H7 (cell line): ENCODE measurements at regions not wholly inside any gene's neighbourhood (a gene's known extent, or its start where the extent isn't known, plus 50 kb on each side); places are given as distances from the start of the nearest gene placed in this dataset.

ENCODE experiments used
- DNase-seq: peaks from one replicate; pipeline ENCODE4 v3.0.0; 2012
- H3K27me3 ChIP-seq: 2 replicates; pipeline ENCODE4 v1.6.0; 2011; ENCODE audit warnings: mild to moderate bottlenecking, low read length; ENCODE audit not compliant: control insufficient read depth, insufficient read depth
- H3K36me3 ChIP-seq: replicated peaks from 2 replicates; pipeline ENCODE4 v1.5.1; 2011; ENCODE audit warnings: low read length; ENCODE audit not compliant: control insufficient read depth, insufficient read depth
- H3K4me3 ChIP-seq: 2 replicates; pipeline ENCODE4 v1.5.1; 2011; ENCODE audit warnings: low read depth, mild to moderate bottlenecking, control low read depth, low read length, moderate library complexity; ENCODE audit not compliant: insufficient read depth

- no peak overlapping the region for H3K4me3 ChIP-seq
- no peak for DNase-seq
- H3K36me3 ChIP-seq: no peaks in the 10 kb centered on the region
- H3K27me3 ChIP-seq: no peaks in the 10 kb centered on the region
Measured at GRCh38 chr2:126766295-126766968, 110.5 kb downstream of the GYPC start.

GRCh38 chr2:126766969-126767296 is 111.0 kb downstream of the GYPC start:
- Histone ChIP-seq H3K36me3 (no peaks in the 10 kb centered on the region), H3K4me3 (no peak overlapping the region), H3K27me3 (no peaks in the 10 kb centered on the region)
- DNase-seq: no peak

DNA sequence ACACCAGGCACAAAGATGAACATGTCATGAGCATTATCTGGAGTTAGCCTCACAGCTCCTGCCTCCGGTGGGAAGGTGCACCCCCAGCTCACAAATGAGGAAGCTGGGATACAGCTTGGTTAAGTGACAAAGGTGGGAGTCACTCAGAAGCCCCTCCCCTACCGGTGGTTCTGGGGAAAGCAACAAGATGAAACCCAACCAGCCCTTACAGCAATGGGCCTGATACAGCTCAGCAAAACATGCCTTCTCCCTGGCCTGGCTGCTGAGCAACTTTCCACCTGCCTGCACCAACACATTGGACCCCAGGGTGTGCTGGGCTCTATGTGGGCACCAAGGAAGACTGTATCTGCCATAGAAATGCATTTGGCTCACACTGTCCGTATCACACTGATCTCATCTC is 113.2 kb downstream of the GYPC start:
- DNase-seq: peak; percentile 56
- Histone ChIP-seq H3K27me3 (no peaks in the 10 kb centered on the region), H3K4me3 (no peak overlapping the region), H3K36me3 (no peaks in the 10 kb centered on the region)

DNA sequence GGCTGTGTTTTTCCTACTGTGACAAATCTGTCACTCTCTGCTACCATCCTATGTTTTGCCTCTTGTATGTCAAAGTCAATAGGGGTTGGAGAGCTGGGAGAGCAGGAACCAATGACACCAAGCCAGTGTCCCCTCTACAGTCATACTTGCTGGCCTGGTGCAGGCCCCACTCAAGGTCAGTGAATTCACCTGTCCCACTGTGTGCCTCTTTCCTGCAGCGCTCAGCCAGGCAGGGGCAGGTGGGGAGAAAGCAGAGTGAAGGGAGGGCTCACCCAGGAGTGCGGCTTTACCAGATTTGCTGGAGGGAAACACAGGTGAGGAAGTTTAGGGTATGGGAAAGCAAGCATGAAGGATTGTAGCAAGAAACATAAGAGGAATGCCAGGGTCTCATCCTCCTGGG is 114.5 kb downstream of the GYPC start:
- H3K4me3 ChIP-seq: no peak overlapping the region
- DNase-seq: no peak
- H3K27me3 ChIP-seq: no peaks in the 10 kb centered on the region; the same call in 1 of the 2 replicates
- no peaks in the 10 kb centered on the region for H3K36me3 ChIP-seq

DNA sequence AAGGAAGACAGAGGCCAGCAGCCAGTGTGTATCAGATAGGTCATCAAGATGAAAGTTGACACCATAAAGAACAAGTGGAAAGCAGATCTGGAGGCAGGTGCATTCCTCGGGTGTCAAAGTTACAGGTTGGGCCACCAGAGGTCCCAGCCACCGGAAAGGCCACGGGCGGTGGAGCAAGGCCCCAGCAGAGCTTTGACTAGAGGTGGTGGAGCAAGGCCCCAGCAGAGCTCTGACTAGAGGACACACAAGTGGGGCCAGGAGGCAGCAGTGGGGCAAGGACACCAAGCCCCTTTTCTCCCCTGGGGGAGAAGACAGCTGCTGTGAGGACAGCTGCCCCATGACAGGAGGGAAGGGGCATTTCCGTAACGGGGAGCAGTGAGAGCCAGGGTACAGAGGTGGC is 115.1 kb downstream of the GYPC start:
- peak; percentile 27 for DNase-seq
- peaks cover 1% of the 10 kb centered on the region; the same call in 1 of the 2 replicates for H3K27me3 ChIP-seq
- no peak overlapping the region for H3K4me3 ChIP-seq
- H3K36me3 ChIP-seq: no peaks in the 10 kb centered on the region

- Histone ChIP-seq H3K4me3 (no peak overlapping the region), H3K36me3 (no peaks in the 10 kb centered on the region), H3K27me3 (peaks cover 5% of the 10 kb centered on the region)
- peak; percentile 70 for DNase-seq
Measured at GRCh38 chr2:126771501-126772195, 115.7 kb downstream of the GYPC start.

- peaks cover 8% of the 10 kb centered on the region for H3K27me3 ChIP-seq
- no peak for DNase-seq
- no peak overlapping the region for H3K4me3 ChIP-seq
- H3K36me3 ChIP-seq: no peaks in the 10 kb centered on the region
Measured at GRCh38 chr2:126774290-126774689, 118.3 kb downstream of the GYPC start.

DNA sequence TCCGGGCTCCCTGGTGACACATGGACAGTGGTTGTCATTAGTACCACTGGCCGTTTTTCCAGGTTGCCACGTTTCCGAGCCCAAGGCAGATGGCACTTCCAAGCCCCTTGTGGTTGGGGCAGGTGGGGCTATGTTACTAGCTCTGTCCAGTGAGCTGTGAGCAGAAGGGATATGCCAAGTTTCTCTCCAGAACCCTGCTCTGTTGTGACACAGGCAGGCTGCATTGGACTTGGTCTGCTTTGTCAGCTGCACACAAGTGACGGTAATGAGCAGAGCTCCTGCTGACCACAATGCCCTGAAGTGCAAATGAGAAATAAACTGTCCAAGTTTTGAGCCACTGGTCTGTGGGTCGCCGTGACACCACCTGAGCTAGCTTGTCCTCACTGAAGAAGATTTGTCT is 118.8 kb downstream of the GYPC start:
- no peak for DNase-seq
- no peaks in the 10 kb centered on the region for H3K36me3 ChIP-seq
- H3K27me3 ChIP-seq: peaks cover 8% of the 10 kb centered on the region
- no peak overlapping the region for H3K4me3 ChIP-seq

DNA sequence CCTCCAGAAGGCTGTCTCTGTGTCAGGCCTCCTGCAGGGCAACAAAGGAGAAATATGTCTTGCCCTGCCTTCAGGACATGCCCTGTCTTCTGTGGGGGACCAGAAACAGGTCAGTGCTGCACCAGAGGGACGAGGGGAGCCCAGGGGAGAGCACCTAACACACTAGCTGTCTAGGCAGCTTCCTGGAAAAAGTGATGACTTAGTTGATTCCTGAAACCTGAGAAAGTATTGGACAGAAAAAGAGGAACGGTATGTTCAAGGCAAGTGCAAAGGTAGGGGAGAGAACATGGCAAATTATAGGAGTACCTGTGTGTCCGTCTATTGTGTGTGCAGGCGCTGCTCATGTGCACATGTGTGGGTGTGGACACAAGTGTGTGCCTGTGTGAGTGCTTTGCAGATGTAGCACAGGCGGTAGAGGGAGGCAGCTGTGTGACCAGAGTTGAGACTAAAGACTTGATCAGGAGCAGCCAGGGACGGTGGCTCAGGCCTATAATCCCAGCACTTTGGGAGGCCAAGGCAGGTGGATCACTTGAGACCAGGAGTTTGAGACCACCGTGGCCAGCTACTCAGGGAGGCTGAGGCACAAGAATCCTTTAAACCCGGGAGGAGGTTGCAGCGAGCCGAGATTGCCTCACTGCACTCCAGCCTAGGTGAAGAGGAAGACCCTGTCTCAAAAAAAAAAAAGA is 119.5 kb downstream of the GYPC start:
- H3K27me3 ChIP-seq: peaks cover 8% of the 10 kb centered on the region
- H3K4me3 ChIP-seq: no peak overlapping the region
- H3K36me3 ChIP-seq: no peaks in the 10 kb centered on the region
- DNase-seq: no peak

- peak overlapping the region; percentile 67 for H3K4me3 ChIP-seq
- H3K27me3 ChIP-seq: peaks cover 8% of the 10 kb centered on the region
- no peaks in the 10 kb centered on the region for H3K36me3 ChIP-seq
- peak; percentile 51 for DNase-seq
Measured at GRCh38 chr2:126776255-126776654, 120.3 kb downstream of the GYPC start.

DNA sequence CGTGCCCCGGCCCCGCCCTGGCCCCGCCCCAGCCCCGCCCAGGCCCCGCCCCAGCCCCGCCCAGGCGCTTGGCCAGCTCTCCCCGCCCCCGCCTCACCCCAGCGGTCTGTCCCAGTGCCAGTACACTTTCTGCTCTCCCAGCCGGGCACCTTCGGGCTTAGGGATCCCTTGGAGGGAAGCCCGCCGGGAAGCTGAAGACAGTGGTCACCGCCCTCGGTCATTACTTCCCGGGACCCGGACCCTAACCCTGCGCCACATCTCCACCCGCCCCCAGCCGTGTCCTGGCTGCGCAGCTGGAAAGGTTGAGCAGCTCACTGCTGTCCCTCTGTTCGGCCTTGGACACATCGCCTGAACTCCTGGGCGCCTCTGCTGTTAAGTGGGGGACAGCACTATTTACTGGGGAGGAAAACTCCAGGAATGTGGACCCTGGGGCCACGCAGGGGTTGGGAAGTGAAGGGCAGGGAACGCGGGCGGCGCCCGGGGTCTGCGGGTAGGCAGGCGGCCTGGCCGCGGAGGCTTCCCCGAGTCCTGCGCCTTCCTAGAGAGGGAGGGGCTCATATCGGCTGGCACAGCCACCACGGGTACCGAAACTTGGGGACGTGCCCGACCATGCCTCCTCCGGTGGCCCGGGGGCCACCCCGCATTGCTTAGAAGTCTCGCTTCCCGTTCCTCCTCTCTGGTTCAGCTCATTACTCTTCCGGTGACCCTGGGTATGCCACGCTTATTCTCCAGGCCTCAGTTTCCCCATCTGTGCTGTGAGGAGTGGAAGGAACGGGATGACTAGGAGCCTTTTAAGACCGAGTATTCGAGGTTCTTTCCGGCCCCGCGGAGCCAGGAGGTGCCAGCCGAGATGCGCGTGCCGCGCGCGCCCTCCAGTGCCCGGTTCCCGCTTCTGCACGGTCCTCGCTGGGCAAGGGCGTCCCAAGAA is 121.0 kb downstream of the GYPC start:
- no peaks in the 10 kb centered on the region for H3K36me3 ChIP-seq
- peaks cover 8% of the 10 kb centered on the region for H3K27me3 ChIP-seq
- peak overlapping the region; percentile 67 for H3K4me3 ChIP-seq
- DNase-seq: peak; percentile 93

DNA sequence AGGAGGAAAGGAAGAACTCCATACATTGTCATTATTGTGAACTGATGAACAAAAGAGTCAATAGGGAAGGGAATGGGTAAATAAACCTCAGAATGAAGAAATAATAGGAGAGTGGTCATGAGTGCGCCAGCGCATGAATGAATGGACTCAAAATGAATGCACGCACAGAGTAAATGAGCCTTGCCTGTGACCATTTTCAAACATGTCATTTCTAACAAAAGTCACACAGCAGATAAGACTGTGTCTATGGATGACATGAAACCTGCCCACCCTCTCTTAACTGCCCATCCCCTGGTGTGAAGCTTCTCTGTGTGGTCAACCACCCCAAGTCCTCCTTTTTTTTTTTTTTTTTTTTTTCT is 121.1 kb upstream of the TEX51 start:
- DNase-seq: peak; percentile 28
- Histone ChIP-seq H3K27me3 (peaks cover 8% of the 10 kb centered on the region), H3K36me3 (no peaks in the 10 kb centered on the region), H3K4me3 (no peak overlapping the region)

GRCh38 chr2:126778561-126779501 is 119.9 kb upstream of the TEX51 start:
- H3K36me3 ChIP-seq: no peaks in the 10 kb centered on the region
- DNase-seq: peak; percentile 51
- peaks cover 8% of the 10 kb centered on the region for H3K27me3 ChIP-seq
- no peak overlapping the region for H3K4me3 ChIP-seq
